ELF-1 (cell line): ENCODE measurements at regions not wholly inside any gene's neighbourhood (a gene's known extent, or its start where the extent isn't known, plus 50 kb on each side); places are given as distances from the start of the nearest gene placed in this dataset.
"Not testable (repeated sequence)": the region's sequence is repeated elsewhere in the genome, so short reads cannot be mapped to it uniquely, and the experiment has no call there.

ENCODE experiments used
- DNase-seq: peaks from one replicate; pipeline ENCODE4 v3.0.0-alpha.2; 2016; ENCODE audit warnings: low read depth, low spot score

DNA sequence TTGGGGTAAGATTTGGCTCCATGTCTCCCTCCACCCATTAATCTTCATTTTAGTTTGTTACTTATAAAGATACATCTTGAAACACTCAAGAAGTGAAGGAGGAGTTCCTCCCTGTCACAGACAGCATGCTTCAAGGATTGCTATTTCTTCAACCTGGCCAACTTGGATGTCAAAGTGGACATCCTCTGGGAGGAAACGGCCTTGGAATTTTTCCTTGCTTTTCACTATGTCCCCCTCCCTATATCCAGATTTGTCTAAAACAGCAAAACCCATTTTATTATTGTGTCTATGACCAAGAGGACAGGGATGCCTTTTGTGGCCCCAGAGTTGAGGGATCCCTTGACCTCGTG, 242.9 kb downstream of the LPIN1 start:
- DNase-seq, result no peak

DNA sequence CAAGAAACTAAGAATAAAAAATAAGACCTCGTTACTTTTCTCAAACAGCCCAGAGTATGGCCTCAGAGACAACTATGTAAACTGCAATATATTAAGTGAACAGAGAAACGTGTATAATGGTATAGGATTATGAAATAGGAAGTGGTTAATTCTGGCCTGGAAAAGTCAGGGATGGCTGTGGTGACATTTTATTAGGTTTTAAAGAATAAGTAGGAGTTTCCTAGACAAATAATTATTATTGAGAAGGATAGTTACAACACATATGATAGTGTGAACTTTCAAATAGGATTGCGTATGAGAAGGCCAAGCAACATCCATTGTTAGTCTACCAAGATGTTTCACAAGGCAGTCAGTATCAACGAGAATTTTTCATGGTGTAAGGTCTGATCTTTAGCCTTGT, 244.1 kb downstream of the LPIN1 start:
- no peak for DNase-seq

- DNase-seq, result no peak
Measured at GRCh38 chr2:11993749-11994148, 247.3 kb downstream of the LPIN1 start.

- DNase-seq, result no peak
Measured at GRCh38 chr2:11995456-11995855, 249.0 kb downstream of the LPIN1 start.

- no peak for DNase-seq
Measured at GRCh38 chr2:11996618-11997017, 250.2 kb downstream of the LPIN1 start.

DNA sequence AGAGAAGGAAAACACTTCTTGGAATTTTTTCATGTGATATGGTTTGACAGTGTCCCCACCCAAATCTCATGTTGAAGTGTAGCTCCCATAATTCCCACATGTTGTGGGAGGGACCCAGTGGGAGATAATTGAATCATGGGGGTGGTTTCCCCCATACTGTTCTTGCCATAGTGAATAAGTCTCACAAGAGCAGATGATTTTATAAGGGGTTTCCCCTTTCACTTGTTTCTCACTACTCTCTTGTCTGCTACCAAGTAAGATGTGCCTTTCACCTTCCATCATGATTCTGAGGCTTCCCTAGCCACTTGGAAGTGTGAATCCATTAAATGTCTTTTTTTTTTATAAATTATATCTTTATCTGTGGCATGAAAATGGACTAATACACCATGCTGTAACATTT, 250.7 kb downstream of the LPIN1 start:
- no peak for DNase-seq

GRCh38 chr2:11998218-11998617, 251.8 kb downstream of the LPIN1 start:
- no peak for DNase-seq

DNA sequence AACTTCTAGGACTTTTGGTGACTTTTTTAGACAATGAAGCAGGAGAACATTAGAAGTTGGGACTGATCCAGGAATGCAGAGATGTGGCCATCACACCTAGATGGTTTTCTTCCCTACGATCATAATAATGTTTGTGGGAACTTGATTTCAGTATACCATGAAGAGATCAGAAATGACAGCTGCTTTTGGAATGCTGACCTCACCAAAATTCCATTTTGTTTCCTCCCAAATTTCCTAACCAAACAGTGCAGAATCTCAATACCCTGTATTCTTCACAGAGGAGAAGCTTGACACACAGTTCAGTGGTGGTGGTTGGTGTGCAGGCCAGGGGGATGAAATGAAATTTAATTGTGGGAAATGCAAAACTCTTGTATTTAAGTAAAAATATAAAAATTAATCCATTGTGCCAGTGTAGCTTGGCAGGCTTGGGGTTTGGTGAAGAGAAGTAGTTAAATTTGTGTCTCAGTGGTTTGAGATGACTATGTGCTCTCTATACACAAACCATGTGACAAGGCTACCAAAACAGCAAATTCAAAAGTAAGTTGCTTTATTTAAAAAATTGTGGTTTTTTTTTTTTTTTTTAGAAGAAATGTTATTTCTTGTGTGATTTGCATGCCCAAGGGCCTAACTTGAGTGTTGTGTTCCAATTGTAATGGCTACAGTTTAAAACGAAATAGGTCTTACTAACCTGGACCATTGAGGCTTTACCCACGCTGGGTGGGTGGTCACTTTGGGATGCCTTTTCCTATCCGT, 252.4 kb downstream of the LPIN1 start:
- DNase-seq, result no peak

- DNase-seq, result no peak
Measured at GRCh38 chr2:12001621-12002020, 255.2 kb downstream of the LPIN1 start.

GRCh38 chr2:12002215-12002614, 255.8 kb downstream of the LPIN1 start:
- no peak for DNase-seq

- DNase-seq, result no peak
Measured at GRCh38 chr2:12004713-12005112, 258.3 kb downstream of the LPIN1 start.

- DNase-seq, result peak; percentile 26
Measured at GRCh38 chr2:12005886-12006681, 259.7 kb downstream of the LPIN1 start.

- DNase-seq, result peak; percentile 85
Measured at GRCh38 chr2:12006850-12007249, 260.4 kb downstream of the LPIN1 start.

- no peak for DNase-seq
Measured at GRCh38 chr2:12007282-12007681, 260.9 kb downstream of the LPIN1 start.

DNA sequence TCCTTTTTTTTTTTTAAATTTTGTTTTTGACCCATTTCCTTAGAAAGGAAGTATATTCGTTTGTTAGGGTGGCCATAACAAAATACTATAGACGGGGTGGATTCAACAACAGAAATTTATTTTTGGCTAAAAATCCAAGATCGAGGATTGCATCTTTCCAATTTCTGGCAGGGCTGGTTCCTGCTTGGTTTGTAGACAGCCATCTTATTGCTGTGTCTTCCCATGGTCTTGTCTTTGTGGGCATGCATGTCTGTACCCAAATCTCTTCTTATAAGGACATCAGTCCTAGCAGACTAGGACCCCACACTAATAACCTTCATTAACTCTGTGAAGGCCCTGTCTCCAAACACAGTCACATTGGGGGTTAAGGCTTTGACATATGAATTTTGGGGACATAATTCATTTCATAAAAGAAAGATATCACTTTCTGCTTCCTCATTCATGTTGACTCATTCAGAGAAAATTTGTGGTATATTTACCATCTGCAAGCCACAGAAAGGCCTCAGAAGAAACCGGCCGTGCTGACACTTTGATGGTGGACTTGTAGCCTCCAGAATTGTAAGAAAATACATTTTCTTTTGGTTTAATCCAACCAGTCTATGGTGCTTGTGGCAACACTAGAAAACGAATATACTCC, 262.1 kb downstream of the LPIN1 start:
- DNase-seq, result no peak

GRCh38 chr2:12009323-12009905, 263.0 kb downstream of the LPIN1 start:
- DNase-seq, result no peak

DNA sequence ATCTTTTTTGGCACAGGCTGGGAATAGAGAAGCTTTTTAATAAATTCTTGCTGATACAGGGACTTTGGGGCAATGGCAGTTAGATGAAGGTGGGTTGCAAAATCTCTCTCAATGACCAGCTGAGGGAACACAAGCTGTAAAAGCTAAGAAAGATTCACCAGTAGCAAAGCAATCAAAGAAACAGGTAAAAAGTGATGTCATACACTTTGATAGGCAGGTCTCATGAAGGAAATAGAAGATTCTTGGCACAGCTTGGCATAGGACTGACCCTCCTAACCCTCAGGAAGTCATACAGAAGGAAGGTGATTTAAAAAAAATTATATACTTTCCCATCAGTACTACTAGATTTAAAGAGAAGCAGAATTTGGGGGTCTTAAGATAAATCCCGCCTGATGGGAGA, 263.6 kb downstream of the LPIN1 start:
- DNase-seq, result no peak

DNA sequence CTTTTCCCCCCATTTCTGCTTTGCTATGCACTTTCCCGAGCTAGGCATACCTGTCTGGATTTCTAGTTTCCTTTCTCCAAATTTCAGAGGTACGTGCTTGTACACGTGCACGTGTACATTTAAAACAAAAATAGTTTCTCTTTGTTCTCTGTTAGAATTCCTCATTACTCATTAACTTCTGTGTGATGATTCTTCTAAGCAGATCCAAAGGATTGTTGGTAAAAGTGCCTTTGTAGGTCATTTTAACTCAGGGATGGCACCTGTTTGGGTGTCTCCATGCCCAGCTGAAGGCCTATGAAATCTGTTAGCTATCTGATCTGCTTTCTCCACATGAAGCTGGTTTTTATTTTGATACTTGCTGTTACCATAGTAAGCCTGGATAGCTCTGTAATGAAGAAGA, 264.3 kb downstream of the LPIN1 start:
- DNase-seq, result no peak

- DNase-seq, result no peak
Measured at GRCh38 chr2:12014088-12014960, 267.9 kb downstream of the LPIN1 start.

DNA sequence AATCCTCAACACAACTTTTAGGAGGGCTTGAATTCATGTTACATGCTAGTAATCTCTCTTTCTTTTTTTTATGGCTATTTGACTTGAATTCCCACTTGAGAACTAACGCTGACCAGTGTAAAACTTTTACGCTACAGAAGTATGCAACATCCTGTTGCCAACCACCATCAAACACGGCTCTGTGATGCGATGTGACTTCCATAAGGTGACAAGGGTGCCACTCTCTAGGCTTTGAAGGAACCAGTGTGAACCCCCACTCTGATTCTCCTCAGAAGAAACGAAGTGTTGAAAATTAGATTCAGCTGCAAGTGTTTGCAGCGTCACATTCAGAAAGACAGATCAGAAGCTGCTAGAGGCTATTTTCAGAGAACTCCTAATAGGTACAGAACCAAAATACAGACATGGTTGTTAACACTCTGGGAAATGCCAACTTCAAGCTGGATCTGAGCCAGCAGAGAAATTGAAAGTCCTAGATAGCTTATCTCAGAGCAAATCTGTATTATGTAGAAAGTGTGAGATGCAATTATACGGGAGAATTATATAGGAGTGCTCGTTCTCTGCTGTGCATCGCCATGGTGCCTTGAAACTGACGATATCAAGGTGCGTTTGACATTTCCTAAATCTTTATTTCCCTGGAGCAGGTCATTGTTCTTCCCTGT, 271.2 kb downstream of the LPIN1 start:
- DNase-seq, result no peak

DNA sequence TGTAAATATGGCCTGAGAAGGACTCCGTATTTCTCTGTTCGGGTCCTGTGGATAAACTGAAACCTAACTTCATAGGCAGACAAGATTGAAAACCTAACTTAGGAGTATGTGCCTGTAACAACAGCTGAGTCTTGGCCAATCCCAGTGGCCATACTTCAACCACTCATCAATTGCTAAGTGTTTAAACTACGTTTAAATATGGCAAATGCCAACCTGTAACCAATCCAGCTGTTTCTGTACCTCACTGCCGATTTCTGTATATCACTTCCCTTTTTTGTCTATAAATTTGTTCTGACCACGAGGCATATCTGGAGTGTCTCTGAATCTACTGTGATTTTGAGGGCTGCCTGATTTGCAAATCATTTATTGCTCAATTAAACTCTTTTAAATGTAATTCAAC, 272.3 kb downstream of the LPIN1 start:
- not testable (repeated sequence) for DNase-seq
